ENCODE measurements at regions not wholly inside any gene's neighbourhood (a gene's known extent, or its start where the extent isn't known, plus 50 kb on each side); places are given as distances from the start of the nearest gene placed in this dataset.
"Not testable (repeated sequence)": the region's sequence is repeated elsewhere in the genome, so short reads cannot be mapped to it uniquely, and the experiment has no call there.

GRCh38 chr13:87124785-87125074 is 546.4 kb upstream of the SLITRK5 start:
- DNase-seq: no peak

- peak; percentile 25 for DNase-seq
Observed at GRCh38 chr13:87128036-87128435, 543.1 kb upstream of the SLITRK5 start.

- no peak for DNase-seq
Observed at GRCh38 chr13:87128491-87128890, 542.7 kb upstream of the SLITRK5 start.

GRCh38 chr13:87129602-87130300 is 541.4 kb upstream of the SLITRK5 start:
- no peak for DNase-seq

GRCh38 chr13:87130423-87130822 is 540.7 kb upstream of the SLITRK5 start:
- no peak for DNase-seq

DNA sequence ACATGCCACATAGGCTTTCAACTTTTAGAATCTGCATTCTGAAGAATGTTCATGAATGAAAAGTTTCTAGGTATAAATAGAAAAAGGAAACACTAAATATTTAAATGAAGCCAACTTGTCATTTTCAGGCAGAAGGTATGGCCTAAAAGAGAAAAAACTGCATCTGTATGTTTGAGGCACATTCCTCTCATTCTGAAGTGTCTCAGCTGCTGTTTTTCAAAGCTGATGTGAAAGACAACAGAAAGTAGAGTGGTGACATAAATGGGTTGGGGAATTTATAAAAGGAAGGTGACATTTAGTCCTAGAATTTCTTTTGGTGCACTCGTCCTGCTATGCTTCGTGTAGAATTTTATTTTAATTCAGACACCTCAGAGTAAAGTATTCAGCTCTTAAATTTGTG is 539.6 kb upstream of the SLITRK5 start:
- DNase-seq: no peak

- DNase-seq: no peak
Observed at GRCh38 chr13:87138866-87139265, 532.3 kb upstream of the SLITRK5 start.

- DNase-seq: peak; percentile 67
Observed at GRCh38 chr13:87147076-87147475, 524.1 kb upstream of the SLITRK5 start.

DNA sequence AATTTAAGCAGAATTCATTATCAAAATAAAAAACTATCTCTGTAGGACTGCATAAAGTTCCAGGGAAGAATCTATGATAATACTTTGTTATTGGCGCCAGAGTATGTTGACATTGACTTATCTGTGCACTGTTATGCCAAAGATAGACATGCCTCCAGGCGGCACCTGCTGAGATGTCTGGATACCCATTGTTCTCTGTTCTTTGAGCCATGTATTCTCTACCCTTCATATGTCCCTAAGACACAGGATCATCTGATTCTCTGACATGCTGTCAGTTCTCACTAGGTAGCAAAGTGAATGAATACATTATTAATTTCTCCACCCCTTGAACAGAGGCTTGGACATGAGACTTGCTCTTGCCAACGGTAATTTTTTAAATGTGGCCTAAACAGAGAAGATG is 517.8 kb upstream of the SLITRK5 start:
- DNase-seq: no peak

GRCh38 chr13:87166348-87166747 is 504.8 kb upstream of the SLITRK5 start:
- DNase-seq: no peak

DNA sequence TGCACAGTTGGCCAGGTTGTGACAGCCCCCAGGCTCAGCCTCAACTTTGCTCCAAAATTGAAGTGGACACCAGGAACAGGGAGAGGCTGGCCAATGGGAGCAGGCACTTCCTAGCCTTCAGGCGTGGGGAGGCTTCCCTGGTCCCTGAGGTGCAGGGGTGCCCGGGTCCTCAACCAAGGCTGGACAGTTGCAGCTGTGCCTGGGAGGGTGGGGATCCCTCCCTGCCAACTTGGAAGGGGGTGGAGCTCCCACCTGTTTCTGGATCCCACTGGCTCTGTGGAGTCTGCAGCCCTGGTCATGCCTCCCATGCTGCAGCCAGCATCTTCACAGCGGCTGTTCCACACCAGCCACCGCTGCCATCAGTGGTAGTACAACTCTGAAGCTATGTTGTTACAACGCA is 502.8 kb upstream of the SLITRK5 start:
- no peak for DNase-seq

DNA sequence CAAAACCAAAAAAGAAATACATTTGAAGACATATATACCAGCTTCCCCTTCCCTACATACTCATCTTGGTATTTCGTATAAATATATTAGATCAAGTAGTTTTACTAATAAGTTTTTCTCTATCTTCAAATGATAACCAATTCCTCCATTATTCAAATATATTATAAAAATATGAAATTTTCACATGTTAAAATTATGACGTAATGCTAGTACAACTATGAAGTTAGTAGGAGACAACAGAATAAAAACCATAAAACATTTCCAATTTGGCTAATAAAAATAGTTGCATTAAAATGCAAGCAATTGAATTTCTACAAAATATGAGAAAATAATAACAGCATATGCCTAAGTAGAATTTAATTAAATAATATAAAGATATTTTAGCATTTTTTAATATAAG is 501.8 kb upstream of the SLITRK5 start:
- DNase-seq: no peak

DNA sequence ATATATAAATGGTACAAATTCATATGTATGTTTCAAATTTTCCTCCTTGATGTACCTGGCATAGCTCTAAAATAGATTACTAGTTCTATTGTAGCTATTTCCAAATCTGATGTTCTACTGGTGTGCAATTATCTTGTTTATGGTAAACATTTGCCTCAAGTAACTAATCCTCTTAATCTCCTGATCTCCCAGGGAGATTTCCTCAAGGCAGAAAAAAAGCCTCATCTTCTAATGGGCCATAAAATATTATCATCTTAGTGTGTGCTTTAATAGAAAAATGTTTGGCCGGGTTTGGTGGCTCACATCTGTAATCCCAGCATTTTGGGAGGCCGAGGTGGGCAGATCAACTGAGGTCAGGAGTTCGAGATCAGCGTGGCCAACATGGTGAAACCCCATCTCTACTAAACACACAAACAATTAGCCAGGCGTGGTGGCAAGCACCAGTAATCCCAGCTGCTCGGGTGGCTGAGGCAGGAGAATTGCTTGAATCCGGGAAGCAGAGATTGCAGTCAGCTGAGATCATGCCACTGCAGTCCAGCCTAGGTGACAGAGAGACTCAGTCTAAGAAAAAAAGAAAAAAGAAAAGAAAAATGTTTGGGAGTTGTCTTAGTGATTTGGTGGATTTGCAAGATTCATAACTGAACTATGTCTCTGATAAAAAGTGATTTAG is 498.9 kb upstream of the SLITRK5 start:
- DNase-seq: no peak

- DNase-seq: not testable (repeated sequence)
Observed at GRCh38 chr13:87185138-87185537, 486.0 kb upstream of the SLITRK5 start.

- DNase-seq: not testable (repeated sequence)
Observed at GRCh38 chr13:87186647-87187046, 484.5 kb upstream of the SLITRK5 start.

DNA sequence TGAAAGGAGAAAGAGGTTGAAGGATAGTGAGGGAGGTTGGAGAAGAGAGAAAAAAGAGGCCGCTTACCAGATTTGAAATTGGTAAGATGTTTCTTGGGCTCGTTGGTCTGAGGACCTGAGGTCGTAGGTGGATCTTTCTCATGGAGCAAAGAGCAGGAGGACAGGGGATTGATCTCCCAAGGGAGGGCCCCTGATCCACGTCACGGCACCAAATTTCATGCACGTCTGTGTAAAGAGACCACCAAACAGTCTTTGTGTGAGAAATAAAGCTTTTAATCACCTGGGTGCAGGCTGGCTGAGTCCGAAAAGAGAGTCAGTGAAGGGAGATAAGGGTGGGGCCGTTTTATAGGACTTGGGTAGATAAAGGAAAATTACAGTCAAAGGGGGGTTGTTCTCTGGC is 479.7 kb upstream of the SLITRK5 start:
- not testable (repeated sequence) for DNase-seq

GRCh38 chr13:87198371-87198770 is 472.8 kb upstream of the SLITRK5 start:
- no peak for DNase-seq

- DNase-seq: no peak
Observed at GRCh38 chr13:87206708-87207107, 464.5 kb upstream of the SLITRK5 start.

- DNase-seq: no peak
Observed at GRCh38 chr13:87207280-87208003, 463.7 kb upstream of the SLITRK5 start.

- no peak for DNase-seq
Observed at GRCh38 chr13:87208636-87209035, 462.5 kb upstream of the SLITRK5 start.

DNA sequence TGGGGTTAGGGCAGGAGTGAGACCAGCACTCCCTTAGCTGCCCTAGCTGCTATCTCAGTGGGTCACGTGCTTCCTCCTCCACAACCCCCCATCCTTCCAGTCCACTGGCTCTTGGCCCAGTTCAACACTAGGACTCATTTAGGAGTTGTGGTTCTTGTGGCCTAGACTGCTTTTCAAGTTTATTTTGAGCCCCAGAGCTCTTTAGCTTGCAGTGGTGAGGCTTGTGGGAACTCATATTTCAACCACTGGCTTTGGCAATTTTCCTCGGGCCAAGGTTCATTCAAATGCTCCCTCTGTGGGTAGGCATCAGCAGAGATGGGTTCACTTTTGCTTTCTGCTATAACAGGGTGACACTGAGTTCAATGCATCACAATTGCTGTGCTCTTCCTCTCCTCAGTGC is 436.2 kb upstream of the SLITRK5 start:
- peak; percentile 45 for DNase-seq

DNA sequence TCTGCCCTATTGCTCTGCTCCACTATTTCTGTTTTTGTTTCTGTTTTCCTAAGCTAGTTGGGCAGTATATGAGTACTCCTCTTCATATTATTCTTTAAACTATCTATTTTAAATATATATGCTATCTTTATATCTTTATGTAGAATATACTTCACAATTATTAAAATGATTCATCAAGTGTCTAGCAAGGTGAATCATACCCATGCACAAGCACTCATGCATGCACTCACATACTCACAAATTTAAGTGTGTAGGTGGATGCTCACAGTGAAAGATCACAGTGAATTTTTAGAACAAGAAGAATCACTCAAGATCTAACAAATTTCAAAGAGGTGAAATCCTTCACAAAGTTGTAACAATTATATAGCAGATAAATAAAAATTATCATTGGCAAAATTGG is 435.6 kb upstream of the SLITRK5 start:
- DNase-seq: no peak

GRCh38 chr13:87244256-87244890 is 426.8 kb upstream of the SLITRK5 start:
- no peak for DNase-seq

- DNase-seq: not testable (repeated sequence)
Observed at GRCh38 chr13:87249847-87250246, 421.3 kb upstream of the SLITRK5 start.
